NB4 (cell line): ENCODE measurements at regions not wholly inside any gene's neighbourhood (a gene's known extent, or its start where the extent isn't known, plus 50 kb on each side); places are given as distances from the start of the nearest gene placed in this dataset.

Experiments
- DNase-seq: peaks from one replicate; pipeline ENCODE4 v3.0.0; 2010; ENCODE audit warnings: low read depth
- H3K4me3 ChIP-seq: one replicate; pipeline ENCODE4 v1.5.1; 2011; ENCODE audit warnings: mild to moderate bottlenecking, low read depth, low read length, moderate library complexity
- MAX ChIP-seq: IDR thresholded peaks from 2 replicates; pipeline ENCODE4 v1.6.1; 2011; ENCODE audit warnings: low read depth, low read length
- MYC ChIP-seq: IDR thresholded peaks from 2 replicates; pipeline ENCODE4 v1.6.1; 2011; ENCODE audit warnings: low read depth, low read length
- POLR2A ChIP-seq: IDR thresholded peaks from 2 replicates; pipeline ENCODE4 v1.6.1; 2011; ENCODE audit warnings: mild to moderate bottlenecking; ENCODE audit not compliant: insufficient read length; ENCODE audit errors: extremely low read depth
- TF ChIP-seq, protein P1 (sequence below): IDR thresholded peaks from one replicate; pipeline ENCODE4 v1.5.1; 2012; ENCODE audit warnings: low read depth, low read length

DNA sequence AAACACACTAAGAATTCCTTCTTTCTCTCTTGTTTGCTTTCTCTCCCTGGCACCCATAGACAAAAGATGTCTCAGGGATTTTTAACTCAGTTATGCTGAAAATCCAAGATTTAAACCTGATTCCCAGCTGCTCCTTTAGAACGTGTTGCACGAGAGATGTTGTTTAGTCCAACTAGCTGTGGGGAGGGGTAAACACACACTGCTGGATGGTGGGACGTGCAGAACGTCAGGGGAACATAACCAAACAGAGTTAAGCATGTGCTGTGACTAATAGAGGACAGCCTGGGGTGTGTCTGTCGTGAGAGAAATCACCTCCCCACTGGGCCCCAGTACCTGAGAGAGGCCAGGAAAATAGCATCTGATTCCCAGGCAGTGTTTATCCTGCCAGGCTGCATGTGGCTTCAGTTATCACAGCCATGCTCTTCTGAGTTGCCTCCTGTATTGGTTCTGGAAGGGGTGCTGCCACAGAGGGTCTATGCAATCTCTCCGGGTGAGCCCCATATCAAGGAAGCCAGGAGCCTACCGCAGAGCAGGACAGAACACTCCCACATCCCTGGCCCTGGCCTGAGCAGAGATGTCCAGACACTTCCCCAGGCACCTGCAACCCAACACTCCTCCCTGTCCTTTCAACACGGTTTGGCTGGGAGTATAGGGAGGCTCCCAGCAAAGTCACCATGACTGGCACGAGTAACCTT is 112.7 kb upstream of the EGLN3 start:
- no peak overlapping the region for H3K4me3 ChIP-seq
- TF ChIP-seq, protein P1, sequence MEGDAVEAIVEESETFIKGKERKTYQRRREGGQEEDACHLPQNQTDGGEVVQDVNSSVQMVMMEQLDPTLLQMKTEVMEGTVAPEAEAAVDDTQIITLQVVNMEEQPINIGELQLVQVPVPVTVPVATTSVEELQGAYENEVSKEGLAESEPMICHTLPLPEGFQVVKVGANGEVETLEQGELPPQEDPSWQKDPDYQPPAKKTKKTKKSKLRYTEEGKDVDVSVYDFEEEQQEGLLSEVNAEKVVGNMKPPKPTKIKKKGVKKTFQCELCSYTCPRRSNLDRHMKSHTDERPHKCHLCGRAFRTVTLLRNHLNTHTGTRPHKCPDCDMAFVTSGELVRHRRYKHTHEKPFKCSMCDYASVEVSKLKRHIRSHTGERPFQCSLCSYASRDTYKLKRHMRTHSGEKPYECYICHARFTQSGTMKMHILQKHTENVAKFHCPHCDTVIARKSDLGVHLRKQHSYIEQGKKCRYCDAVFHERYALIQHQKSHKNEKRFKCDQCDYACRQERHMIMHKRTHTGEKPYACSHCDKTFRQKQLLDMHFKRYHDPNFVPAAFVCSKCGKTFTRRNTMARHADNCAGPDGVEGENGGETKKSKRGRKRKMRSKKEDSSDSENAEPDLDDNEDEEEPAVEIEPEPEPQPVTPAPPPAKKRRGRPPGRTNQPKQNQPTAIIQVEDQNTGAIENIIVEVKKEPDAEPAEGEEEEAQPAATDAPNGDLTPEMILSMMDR, result no peak
- no peak for TF ChIP-seq POLR2A
- TF ChIP-seq MYC, result no peak
- TF ChIP-seq MAX, result no peak
- no peak for DNase-seq

GRCh38 chr14:34063042-34063441 is 112.2 kb upstream of the EGLN3 start:
- no peak for DNase-seq
- H3K4me3 ChIP-seq, result no peak overlapping the region
- TF ChIP-seq MAX (no peak), MYC (no peak), POLR2A (no peak)
- TF ChIP-seq, protein P1, result no peak

- H3K4me3 ChIP-seq, result no peak overlapping the region
Measured at GRCh38 chr14:34062353-34062973, 111.6 kb upstream of the EGLN3 start.

GRCh38 chr14:34060651-34060999 is 109.8 kb upstream of the EGLN3 start:
- no peak for DNase-seq
- TF ChIP-seq MAX (no peak), POLR2A (no peak), MYC (no peak)
- TF ChIP-seq, protein P1, result no peak
- no peak overlapping the region for H3K4me3 ChIP-seq

More at GRCh38 chr14:34062353-34062973, 111.6 kb upstream of the EGLN3 start:
- no peak for DNase-seq
- TF ChIP-seq POLR2A, result no peak
- TF ChIP-seq, protein P1, result no peak
- no peak for TF ChIP-seq MAX
- TF ChIP-seq MYC, result no peak

DNA sequence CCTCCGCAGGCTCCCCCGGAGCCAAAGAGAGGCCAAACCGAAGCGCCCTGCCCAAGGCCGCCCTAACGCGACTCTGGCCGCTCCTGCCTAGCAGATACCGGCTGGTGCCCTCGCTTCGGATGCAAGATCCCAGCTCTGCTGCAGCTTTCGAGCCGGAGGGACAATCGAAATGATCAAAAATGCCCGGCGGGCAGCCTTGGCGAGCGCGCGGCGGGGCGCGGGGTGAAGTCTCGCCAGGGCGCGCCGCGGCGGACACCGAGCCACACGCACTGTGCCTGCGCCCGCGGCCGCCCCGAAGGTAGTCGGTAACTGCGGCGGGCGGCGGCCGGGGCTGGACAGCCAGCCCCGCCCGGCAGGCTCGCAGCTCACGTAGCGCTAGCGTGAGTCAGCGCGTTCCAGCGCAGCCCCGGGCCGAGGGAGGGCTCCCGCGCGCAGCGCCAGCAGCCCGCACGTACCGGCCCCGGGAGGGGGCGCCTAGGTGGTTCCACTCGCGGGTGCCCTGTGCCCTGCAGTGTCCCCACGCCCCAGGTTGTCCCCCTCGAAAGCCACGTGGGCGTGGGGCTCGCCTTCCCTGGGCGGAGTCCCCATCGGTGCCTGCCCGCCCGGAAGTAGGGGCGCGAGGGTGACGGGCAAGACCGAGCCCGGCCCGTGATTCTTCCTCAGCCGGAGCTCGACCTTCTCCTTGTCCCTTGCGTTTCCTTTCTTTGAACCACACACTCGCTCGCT is 109.2 kb upstream of the EGLN3 start:
- TF ChIP-seq MAX, result no peak
- no peak for TF ChIP-seq POLR2A
- TF ChIP-seq, protein P1, result no peak
- no peak for TF ChIP-seq MYC
- peak; percentile 56 for DNase-seq
- H3K4me3 ChIP-seq, result peak overlapping the region; percentile 42
